ENCODE measurements at regions not wholly inside any gene's neighbourhood (a gene's known extent, or its start where the extent isn't known, plus 50 kb on each side); places are given as distances from the start of the nearest gene placed in this dataset.
"Not testable (repeated sequence)": the region's sequence is repeated elsewhere in the genome, so short reads cannot be mapped to it uniquely, and the experiment has no call there.

DNA sequence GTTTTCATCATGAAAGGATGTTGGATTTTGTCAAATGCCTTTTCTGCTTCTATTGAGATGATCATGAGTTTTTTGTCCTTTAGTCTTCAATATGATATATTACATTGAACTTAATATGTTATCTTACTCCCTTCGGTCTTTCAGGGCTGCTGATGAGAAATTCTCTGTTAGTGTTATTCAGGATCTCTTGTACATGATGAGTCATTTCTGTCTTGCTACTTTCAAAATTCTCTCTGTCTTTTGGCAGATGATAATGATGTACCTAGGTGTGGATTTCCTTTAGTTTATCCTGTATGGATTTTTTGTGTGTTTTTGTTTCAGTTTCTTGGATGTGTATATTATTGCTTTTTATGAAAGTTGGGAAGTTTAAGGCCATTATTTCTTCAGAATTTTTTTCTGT, 320.9 kb upstream of the NPSR1 start:
- no peak for DNase-seq

DNA sequence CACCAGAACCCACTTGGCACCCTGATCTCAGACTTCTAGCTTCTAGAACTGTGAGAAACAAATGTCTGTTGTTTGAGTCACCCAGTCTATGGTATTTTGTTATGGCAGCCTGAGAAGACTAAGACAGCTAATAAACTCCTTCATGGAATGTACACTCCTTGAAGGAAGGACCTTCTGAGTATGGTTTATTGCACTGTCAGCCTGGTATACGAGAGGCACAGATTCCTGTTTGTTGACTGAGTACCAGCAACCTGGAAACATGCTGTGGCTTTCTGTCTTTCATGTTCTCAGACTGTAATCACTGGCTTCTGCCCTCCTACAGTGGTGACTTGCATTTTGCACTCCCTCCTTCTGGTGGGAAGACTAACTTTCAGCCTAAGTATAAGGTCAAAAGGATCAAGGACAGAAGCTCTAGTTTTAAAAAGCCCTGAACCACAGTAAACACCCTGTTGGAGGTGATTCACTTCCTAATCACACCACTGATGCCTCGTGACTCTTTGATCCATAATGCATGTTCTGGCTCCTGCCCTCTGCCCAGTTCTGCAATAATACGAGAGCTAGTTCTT, 319.0 kb upstream of the NPSR1 start:
- DNase-seq = no peak

DNA sequence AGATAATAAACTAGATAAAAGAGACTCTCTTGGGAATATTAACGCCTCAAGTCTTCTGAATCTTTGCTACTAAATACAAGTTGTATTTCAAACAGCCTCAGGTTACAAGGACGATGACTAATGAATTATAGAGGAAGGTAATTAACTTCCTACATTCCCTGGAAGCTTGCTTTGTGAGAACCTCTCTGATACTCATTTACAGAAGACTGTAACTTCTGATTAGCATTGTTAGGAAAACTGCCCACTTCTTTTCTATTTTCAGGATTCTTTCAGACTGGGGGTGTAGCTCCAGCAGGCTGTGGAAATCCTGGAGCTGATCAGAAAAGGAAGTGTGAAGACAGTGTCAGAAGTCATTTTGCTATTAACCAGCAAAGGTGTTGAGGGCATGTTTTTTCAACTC, 316.7 kb upstream of the NPSR1 start:
- DNase-seq = no peak

DNA sequence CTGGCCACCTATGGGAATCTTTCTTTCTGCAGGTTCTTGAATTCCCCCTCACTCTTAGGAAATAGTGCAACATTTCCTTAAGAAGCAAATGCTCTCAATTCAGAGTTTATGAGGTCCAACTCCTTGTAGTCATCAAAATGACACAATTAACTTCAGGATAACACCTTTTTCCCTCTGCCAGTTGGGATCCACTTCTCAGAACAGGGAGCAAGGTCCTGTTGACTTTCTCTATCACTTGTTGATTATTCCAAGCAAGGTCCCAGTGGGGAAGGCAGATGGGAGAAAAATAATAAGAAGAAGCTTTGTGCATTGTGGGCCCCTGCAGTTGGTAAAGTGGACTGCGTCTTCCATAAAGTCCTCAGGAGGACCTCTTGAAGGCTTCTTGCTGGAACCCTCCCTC, 315.6 kb upstream of the NPSR1 start:
- no peak for DNase-seq

DNA sequence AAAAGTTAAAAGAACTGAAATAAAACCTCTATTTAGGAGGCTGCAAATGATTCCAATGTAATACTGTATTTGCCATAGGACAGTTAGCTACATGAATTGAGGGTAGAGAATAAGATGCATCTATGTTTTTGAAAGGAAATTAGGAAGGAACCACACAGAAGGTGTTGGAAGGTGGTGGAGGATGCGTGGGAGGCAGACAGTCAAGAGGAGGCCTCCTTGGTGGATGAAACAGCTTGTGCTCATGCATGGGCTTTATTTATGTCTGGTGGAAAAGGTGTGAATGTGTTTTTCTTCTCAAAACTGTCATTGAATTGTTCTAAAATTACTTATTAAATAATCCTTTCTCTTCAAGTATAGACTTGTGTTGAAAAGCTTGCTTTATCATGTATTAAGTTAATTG, 314.4 kb upstream of the NPSR1 start:
- DNase-seq = no peak

DNA sequence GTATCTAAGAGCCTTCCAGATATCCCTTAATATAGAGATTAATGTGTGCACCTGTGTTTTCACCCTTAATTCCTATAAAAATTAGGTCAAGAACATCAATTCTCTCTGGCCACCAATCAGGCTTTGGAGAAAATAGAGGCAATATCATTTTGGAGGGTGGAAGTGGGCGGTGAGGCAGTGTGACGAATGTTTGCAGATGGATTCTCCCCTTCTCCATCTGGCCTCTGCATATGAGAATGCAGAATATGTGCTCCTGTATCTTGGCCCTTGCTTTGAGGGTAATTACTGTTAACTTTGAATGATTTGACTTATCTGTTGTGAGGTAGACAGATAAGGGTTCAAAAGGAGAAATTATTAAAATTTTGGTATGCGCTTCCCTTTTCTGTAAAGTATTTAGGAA, 304.0 kb upstream of the NPSR1 start:
- no peak for DNase-seq

DNA sequence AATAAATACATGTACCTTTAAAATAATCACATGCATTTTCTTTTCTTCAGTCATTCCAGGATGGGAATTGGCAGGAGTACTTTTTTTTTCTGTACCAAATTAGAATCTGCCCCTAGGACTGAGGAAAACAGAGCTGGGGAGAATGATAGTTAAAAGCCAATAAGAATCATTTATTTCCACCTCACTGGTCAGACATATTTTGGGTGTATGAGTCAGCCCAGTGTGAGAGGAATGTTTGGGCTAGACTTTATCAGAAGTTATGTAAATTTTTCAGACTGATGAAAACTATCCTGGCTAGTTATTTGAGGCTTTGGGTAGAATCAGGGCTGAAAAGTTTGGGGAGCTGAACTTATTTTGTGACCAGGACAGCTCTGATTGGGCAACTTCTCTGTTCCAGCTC, 303.1 kb upstream of the NPSR1 start:
- DNase-seq = no peak

DNA sequence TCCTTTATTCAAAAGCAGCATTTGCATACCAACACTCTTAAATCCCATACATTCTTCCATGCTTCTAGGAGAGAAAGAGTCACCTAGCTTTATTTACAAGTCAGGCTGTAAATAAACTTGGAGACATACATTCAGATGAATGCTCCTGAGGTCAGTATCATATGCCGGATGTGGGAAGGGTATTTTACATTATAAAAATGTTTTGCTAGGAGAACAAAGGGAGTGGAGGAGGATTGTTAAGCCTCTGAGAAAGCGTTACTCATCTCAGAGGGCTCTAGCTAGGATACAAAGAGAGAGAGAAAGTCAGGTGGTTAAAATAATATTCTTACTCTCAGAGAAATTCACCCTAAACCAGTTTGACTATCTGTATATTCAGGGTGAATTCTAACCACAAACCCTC, 300.9 kb upstream of the NPSR1 start:
- no peak for DNase-seq

DNA sequence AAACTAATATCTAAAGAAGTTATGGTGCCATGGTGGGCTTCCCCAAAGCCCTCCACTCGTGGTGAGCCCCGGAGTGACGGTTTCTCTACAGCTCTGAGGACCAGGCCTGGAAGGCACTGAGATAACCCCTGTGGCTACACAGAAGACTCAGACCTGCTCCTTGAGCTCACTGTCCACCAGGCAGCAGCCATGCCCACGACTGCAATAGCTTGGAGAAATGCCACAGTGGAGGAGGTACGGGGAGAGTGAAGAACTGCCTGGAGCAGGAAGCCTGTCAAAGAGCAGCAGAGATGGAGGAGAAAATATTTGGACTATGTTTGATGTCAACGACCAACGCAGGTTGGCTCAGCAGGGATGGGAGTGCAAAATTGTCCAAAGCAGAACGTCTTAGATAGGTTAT, 300.1 kb upstream of the NPSR1 start:
- no peak for DNase-seq

DNA sequence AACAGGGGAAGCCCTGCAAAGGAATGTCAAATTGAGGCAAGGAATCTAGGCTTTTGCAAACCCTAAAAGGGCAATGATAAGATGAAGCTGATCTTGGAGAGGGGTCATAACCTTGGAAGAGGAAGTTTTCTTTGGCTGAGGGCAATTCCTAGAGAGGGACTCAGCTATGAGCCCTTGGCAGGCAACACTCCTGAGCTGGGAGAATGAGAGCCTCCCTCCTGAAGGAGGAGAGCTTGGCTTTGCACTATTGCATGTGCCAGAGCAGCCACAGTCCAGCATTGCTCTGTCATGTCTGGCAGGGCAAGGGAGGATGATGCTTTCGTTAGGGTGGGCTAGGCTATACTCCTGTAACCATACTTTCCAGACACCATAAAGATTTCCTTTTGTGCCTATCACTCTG, 299.4 kb upstream of the NPSR1 start:
- not testable (repeated sequence) for DNase-seq

DNA sequence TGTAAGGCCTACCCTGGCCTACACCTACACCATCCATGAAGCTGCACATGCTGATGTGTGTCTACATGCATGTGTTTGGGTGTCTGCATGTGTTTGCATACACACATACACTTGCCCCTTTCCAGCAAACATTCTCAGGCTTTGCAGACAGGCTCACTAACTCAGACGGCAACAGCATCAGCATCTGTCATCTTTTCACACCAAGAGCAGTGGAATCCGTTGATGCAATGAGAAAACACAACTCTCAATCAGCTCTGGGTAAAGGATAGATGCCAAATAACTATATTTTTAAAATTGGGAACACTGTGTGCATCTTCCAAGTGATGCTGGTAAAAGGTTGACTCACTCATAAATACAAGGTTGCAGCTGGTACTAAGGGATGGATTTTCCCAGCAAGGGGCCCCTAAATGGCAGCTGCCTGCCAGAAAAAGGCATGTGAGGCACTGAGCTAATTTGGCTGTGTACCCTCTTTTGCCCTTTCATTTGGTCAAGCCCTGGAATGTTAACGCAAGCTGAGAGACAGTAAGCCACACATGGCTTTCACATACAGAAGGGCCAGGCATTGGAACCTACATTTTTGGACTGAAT, 296.3 kb upstream of the NPSR1 start:
- no peak for DNase-seq

DNA sequence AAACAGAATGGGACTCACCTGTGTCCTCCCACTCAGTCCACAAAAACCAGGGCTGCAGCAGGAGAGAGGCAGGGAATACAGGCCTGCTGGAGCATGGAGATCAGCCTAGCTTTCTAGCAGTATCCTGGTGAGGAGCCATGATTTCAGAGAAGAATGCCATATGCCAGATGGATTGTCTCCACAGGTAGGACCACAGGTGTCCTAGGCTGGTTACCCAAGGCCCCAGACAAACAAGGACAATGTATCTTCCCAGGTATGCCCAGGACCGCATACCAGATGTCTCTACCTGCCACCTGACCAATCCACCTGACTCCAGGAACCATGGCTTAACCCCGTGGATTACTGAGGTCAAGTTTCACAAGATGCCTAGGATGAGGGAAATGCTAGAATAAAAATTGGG, 295.4 kb upstream of the NPSR1 start:
- no peak for DNase-seq

DNA sequence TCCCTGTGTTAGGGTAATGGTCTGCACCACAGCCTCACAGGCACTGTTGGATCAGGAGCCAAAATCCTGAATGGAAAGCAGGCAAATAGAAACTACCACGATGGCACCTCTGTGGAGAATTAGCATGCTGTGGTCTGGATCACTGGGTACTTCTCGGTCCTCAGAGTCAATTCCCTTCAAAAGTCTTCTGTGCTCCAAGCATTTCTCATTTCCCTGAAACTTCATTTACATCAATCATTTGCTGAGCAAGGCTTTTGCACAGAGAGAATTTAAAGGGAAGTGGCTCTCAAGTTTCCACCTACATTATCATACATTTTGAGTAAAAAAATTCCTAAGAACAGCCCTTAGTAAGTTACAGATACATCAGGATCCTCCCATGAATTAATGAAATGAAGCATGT, 293.9 kb upstream of the NPSR1 start:
- no peak for DNase-seq

DNA sequence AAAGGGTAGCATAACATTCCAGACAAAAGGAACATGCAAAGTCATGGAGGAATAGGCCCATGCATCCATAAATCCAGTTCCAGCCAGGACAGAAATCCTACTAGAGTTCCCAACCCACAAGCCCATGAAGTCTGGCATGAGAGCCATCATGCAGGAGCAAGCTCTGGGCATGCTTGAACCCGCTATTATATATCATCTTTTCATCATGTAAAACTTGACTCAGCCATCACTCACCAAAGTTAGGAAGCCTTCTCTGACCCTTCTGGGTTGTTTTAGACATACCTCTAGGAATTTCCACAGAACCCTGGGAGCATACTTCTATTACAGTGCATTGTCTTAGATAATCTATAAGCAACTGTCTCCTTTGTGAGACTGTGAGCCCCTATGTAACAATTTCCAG, 293.0 kb upstream of the NPSR1 start:
- no peak for DNase-seq

DNA sequence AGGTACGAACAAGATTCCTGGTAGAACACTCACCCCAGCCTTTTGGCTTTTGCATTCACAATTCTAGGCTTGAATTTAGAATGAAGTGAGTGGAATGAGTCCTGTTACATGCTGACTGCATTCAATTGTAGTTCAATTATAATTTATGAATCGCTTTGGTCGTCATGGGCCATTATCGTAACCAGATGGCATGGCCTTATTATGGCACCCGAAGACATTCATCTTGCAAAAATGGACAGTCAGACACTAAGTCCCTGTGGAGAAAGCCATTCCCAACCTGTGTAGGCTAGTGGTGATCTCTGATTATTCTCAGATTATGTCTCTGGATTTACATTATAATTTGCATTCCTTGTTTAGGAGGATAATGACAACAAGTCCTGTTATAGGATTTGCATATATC, 292.4 kb upstream of the NPSR1 start:
- no peak for DNase-seq

DNA sequence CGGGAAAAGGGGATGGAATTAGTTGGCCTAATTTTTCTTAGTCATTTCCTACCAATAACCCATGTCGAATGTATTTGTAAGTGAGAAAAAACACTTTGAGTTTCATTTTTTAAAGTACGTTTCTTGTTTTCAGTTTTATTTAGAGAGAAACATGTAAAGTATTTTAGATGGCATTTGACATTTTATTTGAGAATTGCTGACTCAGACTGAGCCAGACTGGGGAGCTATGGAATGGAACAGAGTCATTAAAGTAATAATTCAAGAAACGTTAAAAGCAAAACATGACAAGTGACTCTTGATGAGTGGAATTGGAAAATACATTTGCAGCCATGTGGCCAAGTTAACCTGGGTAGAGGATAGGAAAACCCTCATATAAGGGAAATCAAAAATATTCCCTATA, 286.1 kb upstream of the NPSR1 start:
- no peak for DNase-seq

DNA sequence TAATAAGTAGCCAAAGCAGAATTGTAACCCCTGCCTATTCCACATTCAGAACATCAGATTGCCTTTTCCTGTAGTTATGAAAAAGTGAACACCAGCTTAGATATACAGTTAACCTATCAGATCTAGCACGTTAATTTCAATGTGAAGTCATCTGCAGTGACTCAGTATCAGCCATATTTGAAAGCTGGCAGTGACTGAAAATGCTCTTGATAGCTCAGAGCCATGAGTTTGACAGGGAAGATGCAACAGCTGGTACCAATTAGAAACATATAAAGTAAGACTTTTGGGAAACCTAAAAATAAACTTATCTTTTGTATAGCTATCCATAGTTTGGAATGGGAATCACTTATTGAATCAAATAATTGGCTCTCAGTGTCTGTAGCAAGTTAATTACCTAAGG, 284.1 kb upstream of the NPSR1 start:
- no peak for DNase-seq

DNA sequence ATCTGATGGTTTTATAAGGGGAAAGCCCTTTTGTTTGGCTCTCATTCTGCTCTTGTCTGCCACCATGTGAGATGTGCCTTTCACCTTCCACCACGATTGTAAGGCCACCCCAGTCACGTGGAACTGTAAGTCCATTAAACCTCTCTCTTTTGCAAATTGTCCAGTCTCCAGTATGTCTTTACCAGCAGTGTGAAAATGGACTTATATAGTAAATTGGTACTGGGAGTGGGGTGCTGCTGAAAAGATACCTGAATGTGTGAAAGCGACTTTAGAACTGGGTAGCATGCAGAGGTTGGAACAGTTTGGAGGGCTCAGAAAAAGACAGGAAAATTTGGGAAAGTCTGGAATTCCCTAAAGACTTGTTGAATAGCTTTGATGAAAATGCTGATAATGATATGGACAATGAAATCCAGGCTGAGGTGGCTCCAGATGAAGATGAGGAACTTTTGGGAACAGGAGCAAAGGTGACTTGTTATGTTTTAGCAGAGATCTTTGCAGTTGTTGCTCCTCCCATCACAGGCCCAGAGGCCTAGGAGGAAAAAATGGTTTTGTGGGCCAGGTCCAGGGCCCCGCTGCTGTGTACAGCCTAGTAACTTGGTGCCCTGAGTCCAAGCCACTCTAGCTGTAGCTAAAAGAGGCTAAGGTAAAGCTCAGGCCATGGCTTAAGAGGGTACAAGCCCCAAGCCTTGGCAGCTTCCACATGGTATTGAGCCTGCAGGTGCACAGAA, 275.7 kb upstream of the NPSR1 start:
- DNase-seq = no peak

DNA sequence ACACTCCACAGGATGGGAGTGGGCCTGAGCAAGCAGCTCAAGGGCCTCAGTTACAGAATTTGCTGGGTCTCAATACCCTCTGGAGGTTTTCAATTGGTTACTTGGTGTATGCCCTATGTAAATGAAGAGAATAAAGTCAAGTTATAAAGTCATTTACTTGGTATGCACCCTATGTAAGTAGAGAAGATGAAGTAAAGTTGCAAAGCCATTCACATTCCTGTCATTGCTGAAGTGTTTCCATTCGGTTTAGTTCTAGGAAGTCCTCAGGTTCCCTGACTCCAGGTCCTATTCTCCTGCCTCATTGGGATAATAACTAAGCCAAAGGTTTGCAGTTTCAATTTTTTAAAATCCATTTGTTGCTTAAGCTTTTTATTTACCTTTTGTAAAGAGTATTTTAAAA, 272.6 kb upstream of the NPSR1 start:
- no peak for DNase-seq

DNA sequence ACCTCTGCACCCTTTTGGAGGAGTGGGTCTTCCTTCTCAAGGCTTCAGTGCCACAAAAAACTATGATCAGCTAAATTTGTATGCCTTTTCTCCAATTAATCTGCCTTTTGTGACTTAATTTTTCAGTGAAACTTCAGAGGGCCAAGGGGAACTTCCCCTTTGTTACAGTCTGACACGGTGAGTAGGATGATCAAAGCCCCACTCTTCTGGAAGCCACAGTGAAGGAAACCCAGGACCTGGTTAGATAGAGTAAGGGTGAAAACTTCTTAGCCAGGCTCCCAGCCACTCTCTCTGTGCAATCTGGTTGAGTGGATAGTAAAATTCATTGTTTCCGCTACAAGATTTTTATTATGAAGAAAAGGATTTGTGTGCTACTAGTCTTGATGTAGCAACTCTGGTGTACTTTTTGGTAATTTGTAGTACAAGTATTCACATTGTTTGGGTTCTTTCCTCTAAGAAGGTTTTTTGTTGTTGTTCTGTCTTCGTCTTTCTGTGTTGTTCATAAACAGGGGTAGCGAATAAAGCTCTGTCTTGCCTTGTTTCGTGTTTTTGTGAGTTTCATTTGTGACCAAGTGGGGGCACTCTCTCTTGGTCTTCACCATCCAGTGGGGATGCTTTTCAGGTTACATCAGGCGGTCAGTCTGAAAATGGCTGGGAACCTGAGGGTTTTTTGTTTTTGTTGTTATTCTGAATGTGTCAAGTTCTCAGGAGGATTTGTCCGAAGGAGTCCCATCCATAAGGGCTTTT, 268.5 kb upstream of the NPSR1 start:
- DNase-seq = no peak

DNA sequence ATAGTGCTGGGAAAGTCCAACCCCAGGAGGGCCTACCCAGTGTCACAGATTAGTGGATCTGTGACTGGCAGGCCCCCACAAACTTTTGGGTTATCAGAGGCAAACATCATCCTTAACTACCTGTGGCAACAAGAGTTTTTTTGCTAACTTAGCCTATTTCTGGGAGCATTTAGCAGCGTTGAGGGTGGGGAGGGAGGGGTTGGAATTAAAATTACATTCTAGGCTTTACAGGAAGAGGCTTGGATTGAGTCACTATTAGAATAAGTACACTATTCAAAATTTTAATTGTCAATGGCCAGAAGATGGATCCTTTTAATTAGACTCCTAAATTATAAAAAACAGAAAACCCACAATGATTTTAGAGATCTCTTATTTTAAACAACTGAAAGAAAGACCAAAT, 267.9 kb upstream of the NPSR1 start:
- DNase-seq = no peak

DNA sequence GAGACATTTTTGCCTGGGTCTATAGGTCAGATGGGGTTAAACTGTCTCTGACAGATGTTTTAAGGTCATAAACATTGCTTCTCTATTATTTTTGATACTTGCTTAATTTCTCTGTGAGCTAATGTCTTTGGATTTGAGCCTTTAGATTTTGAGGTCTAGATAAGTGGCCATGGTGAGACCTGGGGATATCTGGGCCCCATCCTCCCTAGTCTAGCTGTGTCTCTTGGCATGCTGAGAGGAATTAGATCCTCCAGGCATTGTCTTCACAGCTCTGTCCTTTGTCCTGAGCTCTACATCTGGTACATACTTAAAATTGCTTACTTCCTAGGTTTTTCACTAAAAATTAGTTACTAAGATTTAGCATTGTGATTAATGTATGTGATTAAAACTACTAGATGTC, 265.0 kb upstream of the NPSR1 start:
- no peak for DNase-seq

DNA sequence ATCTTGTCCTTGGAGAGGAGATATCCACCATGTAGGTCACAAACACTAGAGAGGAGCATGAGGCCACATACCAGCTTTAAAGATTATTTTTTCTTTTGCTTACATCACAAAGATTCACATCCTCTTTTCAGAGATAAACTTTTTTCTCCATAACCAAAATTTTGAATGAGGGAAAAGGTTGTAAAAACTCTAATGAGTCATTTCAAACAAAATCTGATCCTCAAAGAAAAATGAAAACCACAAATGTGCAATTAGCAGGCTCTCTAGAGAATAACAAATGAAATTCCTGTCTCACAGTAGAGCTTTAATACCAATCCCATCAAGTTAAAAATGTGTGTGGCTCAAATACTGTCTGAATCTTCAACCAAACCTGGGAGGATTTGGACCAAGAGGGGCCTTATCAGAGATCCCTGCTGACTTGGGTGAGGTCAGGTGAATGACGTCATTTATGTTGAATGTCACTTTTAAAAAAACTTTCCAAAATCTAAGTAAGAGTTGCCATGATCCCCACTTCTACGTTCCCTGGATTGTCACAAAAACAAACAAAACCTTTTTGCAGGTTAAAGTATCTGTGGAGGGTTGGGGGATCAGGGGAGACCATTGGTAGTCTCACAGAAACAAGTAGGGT, 261.5 kb upstream of the NPSR1 start:
- DNase-seq = no peak

DNA sequence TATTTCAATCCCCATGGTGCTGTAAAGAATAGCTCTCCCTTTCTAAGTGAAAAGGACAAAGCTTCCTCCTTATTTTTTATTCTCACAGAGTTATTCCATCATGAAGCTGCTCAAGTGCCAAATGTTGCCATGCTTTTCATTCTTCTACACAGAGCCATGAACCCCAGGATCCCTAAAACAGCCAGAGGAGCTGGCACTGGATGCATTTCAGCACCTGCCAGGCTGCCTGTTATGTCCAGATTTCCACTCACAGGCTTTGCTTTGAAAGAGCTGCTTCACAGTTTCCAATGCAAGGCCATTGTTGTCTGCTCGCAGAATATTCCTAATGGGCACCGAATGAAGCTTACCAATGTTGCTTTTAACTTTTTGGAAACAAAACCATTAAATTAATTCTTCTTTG, 256.2 kb upstream of the NPSR1 start:
- DNase-seq = no peak
